Activated CD8-positive, alpha-beta memory T cell treated with anti-CD3 and anti-CD28 coated beads, Interleukin-2, amount 50 U/mL, for 24 hours (primary cell): ENCODE measurements at regions not wholly inside any gene's neighbourhood (a gene's known extent, or its start where the extent isn't known, plus 50 kb on each side); places are given as distances from the start of the nearest gene placed in this dataset.

ENCODE experiments used
- DNase-seq: peaks from one replicate; pipeline ENCODE4 v3.0.0-alpha.2; 2020; ENCODE audit errors: extremely low read depth

GRCh38 chr16:86682219-86682904, 104.0 kb downstream of the FOXL1 start:
- DNase-seq = no peak

- no peak for DNase-seq
These were observed 105.3 kb downstream of the FOXL1 start for GRCh38 chr16:86683441-86684194.

GRCh38 chr16:86685076-86685475, 106.7 kb downstream of the FOXL1 start:
- no peak for DNase-seq

- no peak for DNase-seq
These were observed 112.6 kb downstream of the FOXL1 start for GRCh38 chr16:86690970-86691369.

- no peak for DNase-seq
These were observed 114.1 kb downstream of the FOXL1 start for GRCh38 chr16:86692426-86692825.

- no peak for DNase-seq
These were observed 114.7 kb downstream of the FOXL1 start for GRCh38 chr16:86693033-86693432.

GRCh38 chr16:86697715-86698114, 119.4 kb downstream of the FOXL1 start:
- DNase-seq = no peak

GRCh38 chr16:86700046-86700945, 121.9 kb downstream of the FOXL1 start:
- no peak for DNase-seq

- DNase-seq = no peak
These were observed 123.1 kb downstream of the FOXL1 start for GRCh38 chr16:86701286-86701975.

- no peak for DNase-seq
These were observed 124.7 kb downstream of the FOXL1 start for GRCh38 chr16:86702824-86703588.

GRCh38 chr16:86704516-86704915, 126.2 kb downstream of the FOXL1 start:
- no peak for DNase-seq

- DNase-seq = no peak
These were observed 128.4 kb downstream of the FOXL1 start for GRCh38 chr16:86706726-86707125.

GRCh38 chr16:86707171-86707570, 128.8 kb downstream of the FOXL1 start:
- no peak for DNase-seq

- DNase-seq = no peak
These were observed 129.2 kb downstream of the FOXL1 start for GRCh38 chr16:86707581-86707980.

- DNase-seq = no peak
These were observed 130.1 kb downstream of the FOXL1 start for GRCh38 chr16:86708431-86708830.

- DNase-seq = no peak
These were observed 130.8 kb downstream of the FOXL1 start for GRCh38 chr16:86709103-86709502.

- no peak for DNase-seq
These were observed 131.7 kb downstream of the FOXL1 start for GRCh38 chr16:86709902-86710601.

GRCh38 chr16:86710602-86710950, 132.2 kb downstream of the FOXL1 start:
- DNase-seq = no peak

- no peak for DNase-seq
These were observed 134.0 kb downstream of the FOXL1 start for GRCh38 chr16:86712158-86713009.
